Skin epidermis (tissue), 12 donors: ENCODE measurements at regions not wholly inside any gene's neighbourhood (a gene's known extent, or its start where the extent isn't known, plus 50 kb on each side); places are given as distances from the start of the nearest gene placed in this dataset.

Experiments
- H3K27ac ChIP-seq, 21 experiments: fragments of 200-600 bp; sonication (generic) in 11 of 21; one replicate each; pipeline ENCODE4 v1.5.0; 2020; ENCODE audit warnings: mild to moderate bottlenecking in 3 of 21, inconsistent platforms in 2 of 21, moderate library complexity in 2 of 21
- H3K4me3 ChIP-seq, 7 experiments: fragments of 200-600 bp; sonication (generic) in 2 of 7; one replicate each; pipeline ENCODE4 v1.5.0; 2020; ENCODE audit warnings: inconsistent platforms in 2 of 7, mild to moderate bottlenecking in 2 of 7, moderate library complexity in 1 of 7

- Histone ChIP-seq H3K4me3 (no peak overlapping the region), H3K27ac (no peak overlapping the region)
These were observed 265.2 kb downstream of the QKI start for GRCh38 chr6:163679753-163680152.

DNA sequence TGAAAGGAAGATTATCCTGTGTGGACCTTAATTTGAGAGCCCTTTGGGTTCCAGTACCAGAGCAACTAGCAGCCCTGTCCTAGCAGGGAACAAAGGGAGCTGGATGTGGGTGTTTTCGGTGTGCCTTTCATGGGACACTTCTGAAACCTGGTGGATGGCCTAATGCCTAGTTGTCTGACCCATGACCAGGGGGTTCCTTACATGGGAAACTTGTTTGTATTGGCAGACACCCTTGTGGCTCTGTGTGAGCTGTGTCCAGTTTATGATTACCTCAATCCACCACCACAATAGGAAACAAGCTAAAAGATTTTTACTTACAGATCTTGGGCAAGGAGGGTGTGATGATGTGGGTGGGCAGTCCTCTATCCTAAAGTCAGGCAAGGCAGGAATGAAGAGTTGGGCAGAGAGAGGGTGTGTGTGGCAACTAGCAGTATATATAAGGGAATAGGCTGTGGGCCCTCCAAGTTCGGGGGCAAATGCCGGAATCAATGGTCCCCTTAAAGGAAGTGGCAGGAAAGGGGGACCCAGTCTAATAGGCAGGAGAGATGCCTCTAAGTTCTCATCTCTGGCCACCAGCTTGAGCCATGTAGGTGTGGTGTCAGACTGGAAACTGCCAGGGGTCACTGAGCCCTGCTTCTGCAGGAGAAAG lies 264.6 kb downstream of the QKI start:
- no peak overlapping the region for H3K4me3 ChIP-seq
- H3K27ac ChIP-seq = no peak overlapping the region

GRCh38 chr6:163675611-163676010 lies 261.1 kb downstream of the QKI start:
- H3K4me3 ChIP-seq = no peak overlapping the region
- no peak overlapping the region for H3K27ac ChIP-seq

DNA sequence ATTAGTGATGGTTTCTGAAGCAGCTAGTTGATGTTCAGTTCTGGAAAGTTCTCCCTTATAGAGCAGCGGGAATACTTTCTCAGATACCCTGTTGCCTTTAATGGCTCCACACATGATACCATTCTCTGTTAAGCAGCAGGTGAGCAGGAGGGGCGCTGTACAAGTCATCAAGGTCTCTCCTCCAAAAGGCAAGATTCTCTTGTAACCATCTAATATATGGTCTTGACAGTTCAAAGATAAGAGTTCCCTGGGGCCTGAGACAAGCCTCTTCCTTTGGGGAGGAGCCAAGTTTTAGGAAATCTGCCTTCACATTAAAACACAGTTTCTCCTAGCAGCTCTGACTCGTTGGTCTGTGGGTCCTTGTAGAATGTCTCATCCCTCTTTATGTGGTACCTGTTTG lies 258.2 kb downstream of the QKI start:
- Histone ChIP-seq H3K4me3 (no peak overlapping the region), H3K27ac (no peak overlapping the region)

DNA sequence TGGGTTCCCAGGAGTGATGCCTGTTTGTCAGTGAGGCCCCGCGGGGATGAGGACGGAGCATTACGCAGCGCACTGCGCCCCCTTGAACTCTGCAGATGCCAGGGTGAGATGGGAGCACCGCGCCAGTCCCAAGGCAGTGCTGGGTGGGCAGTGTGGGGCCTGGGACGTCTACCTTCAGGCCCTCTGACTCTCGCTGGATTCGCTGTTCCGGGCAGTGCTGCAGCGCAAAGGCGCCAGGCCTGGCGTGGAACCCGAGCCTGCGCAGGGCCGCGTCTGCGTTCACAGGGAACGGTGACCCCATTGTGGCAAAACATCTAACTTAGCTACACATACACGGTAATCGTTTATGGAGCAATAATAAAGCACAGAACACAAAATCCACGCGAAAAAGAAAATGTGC lies 257.3 kb downstream of the QKI start:
- Histone ChIP-seq H3K27ac (no peak overlapping the region), H3K4me3 (no peak overlapping the region)

DNA sequence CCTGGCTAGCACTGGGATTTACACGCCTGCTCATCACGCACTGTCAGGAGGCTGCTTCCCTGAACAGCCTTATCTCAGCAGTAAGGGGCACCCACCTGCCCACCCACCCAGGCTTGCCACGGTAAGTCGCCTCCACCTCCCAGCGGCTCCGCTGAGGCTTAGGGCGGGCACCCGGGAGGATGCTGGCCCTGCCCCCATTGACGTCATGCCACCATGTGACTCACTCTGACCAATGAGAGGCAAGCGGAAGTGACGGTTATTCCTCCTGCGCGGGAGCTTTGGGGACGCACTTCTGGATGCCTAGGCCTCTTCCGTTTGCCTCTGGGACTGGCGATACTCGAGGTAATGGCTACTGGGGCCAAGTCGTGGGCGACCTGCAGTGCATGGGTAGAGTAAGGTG lies 256.8 kb downstream of the QKI start:
- Histone ChIP-seq H3K4me3 (no peak overlapping the region), H3K27ac (no peak overlapping the region)

- no peak overlapping the region for H3K4me3 ChIP-seq
- no peak overlapping the region for H3K27ac ChIP-seq
These were observed 255.8 kb downstream of the QKI start for GRCh38 chr6:163670336-163670735.

DNA sequence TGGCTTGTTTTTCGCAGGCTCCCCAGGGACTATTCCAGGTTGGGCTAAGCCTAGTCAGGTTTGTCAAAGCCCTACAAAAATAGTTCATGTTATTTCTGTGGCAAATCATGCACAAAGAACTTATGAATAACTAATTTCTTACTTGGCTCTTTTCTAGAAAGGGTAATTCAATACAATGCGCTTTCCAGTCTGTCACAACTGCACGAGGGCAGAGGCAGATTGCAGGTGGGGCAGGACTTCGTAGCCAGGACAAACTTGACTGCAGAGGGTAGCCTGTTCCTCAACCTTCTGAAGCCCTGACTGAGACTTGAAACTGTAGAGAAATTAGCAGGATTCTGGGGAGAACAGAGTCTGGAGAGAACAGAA lies 253.5 kb downstream of the QKI start:
- H3K27ac ChIP-seq = peak overlapping the region in 3 of 21 experiments; percentile 32 to 59 (median 50)
- no peak overlapping the region for H3K4me3 ChIP-seq

GRCh38 chr6:163667372-163668060 lies 253.0 kb downstream of the QKI start:
- Histone ChIP-seq H3K4me3 (no peak overlapping the region), H3K27ac (peak overlapping the region in 11 of 21 experiments; percentile 21 to 71 (median 50))

DNA sequence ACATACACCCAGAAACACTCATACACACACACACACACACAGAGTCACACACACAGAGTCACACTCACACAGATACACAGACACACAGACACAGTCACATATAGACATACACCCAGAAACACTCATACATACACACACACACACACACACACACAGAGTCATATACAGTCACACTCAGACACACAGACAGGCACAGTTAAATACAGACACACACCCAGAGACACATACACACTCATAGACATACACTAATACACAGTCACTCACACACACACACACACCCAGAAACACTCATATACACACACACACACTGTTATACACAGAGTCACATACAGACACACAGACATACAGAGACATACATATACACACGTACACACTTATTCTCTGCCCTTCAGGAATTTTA lies 250.9 kb downstream of the QKI start:
- no peak overlapping the region for H3K4me3 ChIP-seq

DNA sequence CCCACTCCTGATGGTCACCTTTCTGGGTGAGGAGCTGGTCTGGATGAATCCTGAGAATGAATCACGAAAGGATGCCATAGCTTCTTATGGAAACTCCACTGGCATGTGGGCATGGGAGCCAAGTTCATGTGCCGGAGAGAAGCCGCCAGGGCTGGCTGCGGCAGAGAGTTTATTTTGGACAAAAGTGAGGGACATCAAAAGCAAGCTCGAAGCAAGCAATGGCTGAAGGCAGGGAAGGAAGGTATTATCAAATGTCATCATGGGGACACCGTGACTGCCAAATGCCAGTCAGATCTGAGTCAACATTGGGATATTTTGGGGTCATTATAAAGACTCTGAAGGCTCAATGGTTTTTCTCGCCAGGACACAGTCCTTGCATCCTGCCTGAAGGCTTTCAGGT lies 249.1 kb downstream of the QKI start:
- no peak overlapping the region for H3K4me3 ChIP-seq
- H3K27ac ChIP-seq = no peak overlapping the region

More for the DNA sequence above, 250.9 kb downstream of the QKI start:
- no peak overlapping the region for H3K27ac ChIP-seq

DNA sequence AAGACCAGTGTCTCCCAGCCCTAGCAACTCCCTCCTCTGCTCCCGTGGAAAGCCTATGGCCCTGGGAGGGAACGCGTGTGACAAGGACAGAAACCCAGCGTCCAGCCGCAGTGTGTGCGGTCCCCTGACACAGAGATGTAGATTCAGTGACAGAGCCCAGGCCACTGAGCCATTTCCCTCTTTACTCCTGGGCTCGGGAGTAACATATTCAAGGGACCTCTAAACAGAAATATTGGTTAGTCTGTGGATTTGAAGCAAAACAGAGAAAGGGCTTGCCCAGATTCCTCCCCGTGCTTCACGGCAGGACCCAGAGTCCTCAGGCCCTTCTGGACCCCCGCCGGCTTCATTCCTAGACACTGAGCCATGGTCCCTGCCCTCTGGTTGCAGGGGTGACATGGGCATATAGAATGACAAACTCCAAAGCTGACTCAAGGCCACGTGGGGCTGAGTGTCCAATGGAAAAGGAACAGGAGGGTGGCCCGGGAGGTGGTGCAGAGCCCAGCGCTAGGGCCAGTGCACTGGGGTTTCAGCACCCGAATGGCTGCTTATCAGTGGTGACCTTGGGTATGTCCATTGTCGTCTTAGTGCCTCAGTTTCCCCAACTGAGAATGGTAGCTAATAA lies 248.2 kb downstream of the QKI start:
- Histone ChIP-seq H3K4me3 (no peak overlapping the region), H3K27ac (no peak overlapping the region)

DNA sequence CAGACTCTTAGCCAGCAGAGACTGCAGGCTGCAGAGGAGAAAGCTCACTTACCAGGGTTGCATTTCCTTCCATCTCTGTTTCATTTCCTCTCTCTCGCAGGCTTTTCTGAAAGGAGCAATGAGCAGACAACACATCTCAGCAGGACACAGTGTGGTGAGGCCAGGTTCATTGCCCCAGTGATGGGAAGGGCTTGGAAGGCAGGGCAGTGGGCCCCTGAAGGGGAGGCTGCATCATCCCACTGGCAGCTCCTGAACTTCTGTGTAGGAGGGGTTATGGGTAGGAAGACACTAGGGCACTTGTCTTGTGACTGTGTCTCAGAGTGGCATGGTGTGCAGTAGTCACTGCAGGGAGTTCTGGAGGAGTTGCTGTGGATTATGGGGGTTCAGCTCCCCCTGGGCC lies 246.8 kb downstream of the QKI start:
- H3K27ac ChIP-seq = peak overlapping the region in 2 of 21 experiments; percentile 13 to 21

DNA sequence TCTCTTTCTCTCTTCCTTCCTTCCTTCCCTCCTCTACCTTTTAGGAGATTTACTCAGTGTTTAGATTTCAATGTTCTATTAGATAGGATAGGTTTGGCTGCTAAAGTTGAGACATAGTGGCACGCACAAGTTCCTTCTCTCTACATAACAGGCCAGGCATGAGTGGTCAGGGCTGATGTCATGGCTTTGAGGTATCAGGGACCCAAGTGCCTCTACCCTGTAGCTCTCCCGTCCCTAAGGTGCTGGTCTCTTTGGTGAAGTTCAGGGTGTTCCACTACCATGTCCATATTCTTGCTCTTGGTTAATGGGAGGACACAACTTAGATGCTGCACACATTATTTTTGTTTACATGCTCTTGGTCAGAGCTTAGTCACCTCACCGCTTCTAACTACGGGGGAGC lies 245.3 kb downstream of the QKI start:
- Histone ChIP-seq H3K27ac (no peak overlapping the region), H3K4me3 (no peak overlapping the region)

More for the DNA sequence above, 246.8 kb downstream of the QKI start:
- H3K4me3 ChIP-seq = no peak overlapping the region

DNA sequence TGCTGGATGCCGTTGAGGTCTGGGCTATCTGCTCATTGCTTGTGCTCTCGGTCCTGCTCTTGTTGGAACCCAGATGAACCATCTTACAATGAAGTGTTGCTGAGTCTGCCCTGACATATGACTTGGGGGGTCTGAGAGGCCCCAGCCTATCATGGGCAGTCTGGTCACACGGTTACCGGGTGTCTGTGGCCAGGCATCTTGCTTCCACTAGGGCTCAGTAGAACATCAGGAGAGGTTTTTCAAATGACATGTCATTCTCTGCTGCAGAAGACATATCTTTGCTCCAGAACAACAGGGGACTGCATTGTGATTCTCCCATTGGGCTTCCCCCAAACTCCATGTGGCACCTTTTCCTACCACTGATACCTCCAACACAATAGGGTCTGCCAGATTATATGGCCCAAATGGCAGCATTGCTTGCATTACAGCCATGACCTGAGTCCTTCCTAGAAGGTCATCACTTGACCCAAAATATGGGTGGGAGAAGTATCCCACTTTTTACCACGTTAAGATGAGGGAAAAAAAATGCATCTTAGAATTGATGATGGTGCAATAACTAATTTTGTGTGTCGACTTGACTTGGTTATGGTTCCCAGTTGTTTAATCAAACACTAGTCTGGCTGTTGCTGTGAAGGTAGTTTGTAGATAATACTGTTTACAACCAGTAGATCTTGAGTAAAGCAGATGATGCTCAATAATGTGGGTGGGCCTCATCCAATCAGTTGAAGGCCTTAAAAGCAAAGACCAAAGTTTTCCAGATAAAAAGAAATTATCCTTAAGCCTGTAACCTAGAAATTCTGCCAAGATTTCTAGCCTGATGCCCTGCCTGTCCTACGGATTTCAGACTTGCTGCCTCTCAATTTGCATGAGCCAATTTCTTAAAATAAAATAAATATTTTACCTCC lies 241.0 kb downstream of the QKI start:
- H3K27ac ChIP-seq = no peak overlapping the region
- H3K4me3 ChIP-seq = no peak overlapping the region

- Histone ChIP-seq H3K4me3 (no peak overlapping the region), H3K27ac (peak overlapping the region in 4 of 21 experiments; percentile 5 to 42 (median 15))
These were observed 237.6 kb downstream of the QKI start for GRCh38 chr6:163651915-163652668.

GRCh38 chr6:163651426-163651825 lies 236.9 kb downstream of the QKI start:
- H3K27ac ChIP-seq = peak overlapping the region in 3 of 21 experiments; percentile 14 to 62 (median 28)
- H3K4me3 ChIP-seq = no peak overlapping the region

DNA sequence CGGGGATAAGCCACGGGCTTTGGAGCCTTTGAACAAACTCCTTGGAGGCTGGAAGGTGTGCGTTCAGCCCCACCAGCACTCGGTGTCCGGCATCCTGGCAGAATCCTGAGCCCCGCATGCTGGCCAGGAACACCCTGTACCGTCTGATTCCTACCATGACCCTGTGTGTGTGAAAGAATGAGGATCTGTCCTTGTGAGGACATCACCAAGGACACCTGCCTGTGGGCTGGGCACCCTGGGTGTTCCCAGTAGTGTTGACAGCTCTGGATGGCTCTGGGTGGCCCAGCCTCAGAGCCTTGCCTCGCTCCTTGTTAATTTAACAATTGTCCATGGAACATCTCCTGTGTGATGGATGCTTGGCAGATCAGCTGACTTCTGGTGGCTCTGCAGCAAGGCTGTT lies 234.3 kb downstream of the QKI start:
- Histone ChIP-seq H3K4me3 (no peak overlapping the region), H3K27ac (no peak overlapping the region)

DNA sequence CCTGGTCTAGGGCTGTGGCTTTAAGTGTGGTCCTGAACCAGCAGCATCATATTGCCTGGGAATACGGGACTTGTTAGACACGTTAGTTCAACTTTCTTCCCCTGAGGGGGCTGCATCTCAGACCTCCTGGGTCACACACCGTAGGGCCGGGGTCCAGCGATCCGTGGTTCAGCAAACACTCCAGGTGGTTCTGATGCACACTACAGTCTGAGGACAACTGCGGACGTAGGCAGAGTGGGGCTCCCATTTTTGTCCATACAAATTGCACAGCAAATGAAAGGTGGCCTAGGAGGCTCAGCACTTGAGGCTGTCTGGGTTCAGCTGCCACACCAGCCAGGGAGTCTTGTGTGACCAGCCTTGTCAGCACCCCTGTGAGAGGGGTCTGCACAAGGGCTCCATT lies 233.1 kb downstream of the QKI start:
- no peak overlapping the region for H3K27ac ChIP-seq
- no peak overlapping the region for H3K4me3 ChIP-seq

DNA sequence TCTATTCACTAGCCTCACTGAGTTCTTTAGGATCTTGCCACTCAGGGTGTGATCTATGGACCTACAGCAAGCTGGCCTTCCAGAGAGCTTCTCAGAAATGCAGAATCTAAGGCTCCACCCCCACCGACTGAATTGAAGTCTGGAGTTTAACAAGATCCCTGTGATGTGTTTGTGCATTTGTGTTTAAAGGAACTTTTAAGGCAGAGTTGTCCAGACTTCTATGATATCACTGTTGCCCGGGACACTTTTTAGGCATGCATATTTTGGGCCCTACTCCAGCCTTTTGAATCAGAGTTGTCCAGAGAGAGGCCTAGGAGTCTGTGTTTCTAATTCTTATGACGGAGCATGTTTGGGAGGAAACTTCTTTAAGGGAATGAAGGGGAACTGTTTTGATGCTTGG lies 232.3 kb downstream of the QKI start:
- Histone ChIP-seq H3K4me3 (no peak overlapping the region), H3K27ac (no peak overlapping the region)
